Activated CD8-positive, alpha-beta memory T cell treated with anti-CD3 and anti-CD28 coated beads, Interleukin-2, amount 50 U/mL, for 24 hours (primary cell): ENCODE measurements at regions not wholly inside any gene's neighbourhood (a gene's known extent, or its start where the extent isn't known, plus 50 kb on each side); places are given as distances from the start of the nearest gene placed in this dataset.

Source experiments
- DNase-seq: peaks from one replicate; pipeline ENCODE4 v3.0.0-alpha.2; 2020; ENCODE audit errors: extremely low read depth

DNA sequence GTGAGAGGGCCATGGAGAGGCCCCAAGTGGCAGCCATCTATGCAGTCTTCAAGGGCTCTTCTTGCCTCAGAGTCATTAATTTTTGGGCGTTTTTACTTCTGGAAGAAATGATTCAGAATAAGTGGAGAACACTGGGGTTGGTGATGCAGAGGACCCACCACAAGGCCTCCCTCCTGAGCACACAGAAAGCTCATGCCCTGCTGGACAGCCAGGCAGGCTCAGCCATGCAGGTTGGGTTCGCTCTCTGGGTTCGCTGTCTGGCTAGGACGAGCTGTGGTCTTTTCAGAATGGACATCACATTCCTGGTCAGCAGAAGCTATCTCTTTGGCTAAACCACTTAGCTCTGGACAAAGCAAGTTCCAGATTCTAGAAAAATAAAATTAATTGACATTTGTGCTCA is 480.8 kb downstream of the RPS24 start:
- no peak for DNase-seq

DNA sequence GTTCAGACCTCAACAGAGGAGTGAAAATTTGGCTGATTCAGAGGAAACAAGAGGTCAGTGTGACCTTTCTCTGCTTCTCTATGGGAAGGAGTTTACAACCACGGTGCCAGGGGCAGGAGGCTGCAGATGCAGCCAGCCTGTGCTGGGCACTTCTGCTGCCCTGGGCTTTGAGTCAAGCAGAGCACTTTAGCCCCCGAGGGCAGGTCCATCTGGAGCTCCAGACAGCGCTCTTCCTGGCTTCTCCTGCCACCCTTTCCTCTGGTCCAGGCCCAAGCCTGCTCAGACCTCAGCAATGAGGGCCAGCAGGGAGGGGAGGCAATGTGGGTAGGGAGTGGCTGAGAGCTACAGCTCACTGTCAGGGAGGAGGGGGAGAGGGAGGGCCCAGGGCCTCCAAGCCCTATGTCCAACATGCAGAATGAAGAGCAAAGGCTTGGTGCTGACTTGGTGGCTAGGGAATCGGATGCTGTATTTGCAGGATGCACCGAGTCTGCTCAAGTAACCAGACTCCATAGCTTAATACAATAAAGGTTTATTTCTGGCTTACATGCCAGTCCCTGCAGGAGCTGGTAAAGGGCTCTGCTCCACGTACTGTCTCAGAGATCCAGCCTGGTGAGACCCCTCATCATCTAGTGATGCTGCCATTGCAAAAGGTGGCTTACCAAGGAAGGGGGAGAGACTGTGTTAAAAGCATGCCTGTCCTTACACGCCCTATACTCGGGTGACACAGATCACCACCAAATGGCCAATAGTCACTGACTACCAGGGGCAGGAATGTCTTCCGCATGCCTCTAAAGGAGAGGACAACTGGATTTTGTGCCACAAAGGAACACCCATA is 481.6 kb downstream of the RPS24 start:
- no peak for DNase-seq

DNA sequence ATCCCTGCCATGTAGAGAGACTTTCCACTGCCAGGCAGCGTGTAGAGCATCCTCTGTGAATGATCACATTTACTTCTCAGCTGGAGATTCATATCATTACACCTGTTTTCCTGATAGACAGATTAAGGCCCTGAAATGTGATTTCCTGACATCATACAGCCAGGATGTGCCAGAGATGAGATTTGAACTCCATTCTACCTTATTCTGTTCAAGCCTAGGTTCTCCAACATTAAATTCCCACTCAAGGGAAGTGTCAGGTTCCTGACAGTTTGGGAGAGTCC is 482.1 kb downstream of the RPS24 start:
- DNase-seq = no peak

DNA sequence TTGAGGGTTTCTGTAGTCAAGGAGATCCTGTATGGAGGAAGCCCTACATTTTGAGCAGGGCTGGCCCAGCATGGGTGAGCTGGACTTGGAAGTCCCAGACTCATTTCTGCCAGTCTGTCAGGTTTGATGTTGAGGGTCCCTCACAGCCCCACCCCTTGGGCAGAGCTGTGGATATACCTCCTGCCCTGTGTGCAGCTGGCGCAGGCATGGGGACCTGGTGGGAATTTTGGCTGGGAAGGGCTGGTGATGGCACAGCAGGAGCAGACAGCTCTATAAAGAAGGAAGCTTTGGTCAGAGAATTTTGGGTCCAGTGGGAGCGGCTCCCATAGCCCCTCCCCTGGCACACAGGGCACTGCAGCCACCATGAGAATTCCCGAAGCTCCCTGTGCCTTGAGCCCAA is 482.6 kb downstream of the RPS24 start:
- DNase-seq = no peak

GRCh38 chr10:78516756-78517155 is 483.1 kb downstream of the RPS24 start:
- no peak for DNase-seq

DNA sequence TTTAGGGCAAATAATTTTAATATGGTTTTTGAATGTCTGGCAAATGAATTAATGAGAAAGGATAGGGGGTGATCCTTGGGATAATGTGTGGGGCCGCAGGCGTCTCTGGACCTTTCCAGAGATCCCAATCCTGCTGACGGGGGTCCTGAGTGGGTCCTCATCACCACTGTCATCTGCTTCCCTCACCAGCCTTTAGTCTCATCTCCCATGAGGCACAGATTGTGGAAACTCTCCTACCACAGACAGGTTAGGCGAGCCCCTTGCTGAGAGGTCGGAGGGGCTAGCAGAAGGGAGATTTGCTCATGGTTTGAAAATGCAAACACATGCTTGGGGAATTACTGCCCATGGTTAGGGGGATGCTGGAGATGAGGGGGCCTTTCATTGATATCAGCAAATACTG is 484.6 kb downstream of the RPS24 start:
- no peak for DNase-seq

- no peak for DNase-seq
Observed at GRCh38 chr10:78520737-78521430, 487.2 kb downstream of the RPS24 start.

GRCh38 chr10:78523453-78523852 is 489.8 kb downstream of the RPS24 start:
- DNase-seq = no peak

GRCh38 chr10:78524342-78524741 is 490.7 kb downstream of the RPS24 start:
- no peak for DNase-seq

- no peak for DNase-seq
Observed at GRCh38 chr10:78524941-78525340, 491.3 kb downstream of the RPS24 start.

GRCh38 chr10:78526347-78526746 is 492.7 kb downstream of the RPS24 start:
- DNase-seq = no peak

GRCh38 chr10:78527296-78527695 is 493.6 kb downstream of the RPS24 start:
- no peak for DNase-seq

DNA sequence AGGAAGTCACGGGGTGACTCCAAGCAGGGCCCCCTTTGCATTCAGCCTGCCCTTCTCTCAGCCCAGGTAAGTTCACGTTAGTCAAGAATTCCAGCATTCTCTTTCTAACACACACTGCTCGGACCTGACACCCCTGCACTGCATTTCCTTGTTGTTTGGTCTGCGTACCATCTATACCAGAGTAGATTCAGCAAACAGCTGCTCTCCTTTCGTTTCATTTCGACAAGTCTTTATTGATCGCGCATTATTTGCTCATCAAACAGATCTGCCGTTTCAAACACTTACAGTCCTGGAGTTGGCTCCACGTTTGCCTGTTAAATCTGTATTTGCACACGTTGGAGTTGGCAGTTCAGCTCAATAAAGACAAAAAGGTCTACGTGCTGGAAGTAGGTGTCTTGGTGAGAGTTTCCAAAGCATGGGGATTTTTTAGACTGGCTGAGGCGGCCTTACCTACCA is 495.1 kb downstream of the RPS24 start:
- DNase-seq = no peak

- DNase-seq = no peak
Observed at GRCh38 chr10:78529262-78529661, 495.6 kb downstream of the RPS24 start.

- DNase-seq = no peak
Observed at GRCh38 chr10:78531088-78531487, 497.4 kb downstream of the RPS24 start.

DNA sequence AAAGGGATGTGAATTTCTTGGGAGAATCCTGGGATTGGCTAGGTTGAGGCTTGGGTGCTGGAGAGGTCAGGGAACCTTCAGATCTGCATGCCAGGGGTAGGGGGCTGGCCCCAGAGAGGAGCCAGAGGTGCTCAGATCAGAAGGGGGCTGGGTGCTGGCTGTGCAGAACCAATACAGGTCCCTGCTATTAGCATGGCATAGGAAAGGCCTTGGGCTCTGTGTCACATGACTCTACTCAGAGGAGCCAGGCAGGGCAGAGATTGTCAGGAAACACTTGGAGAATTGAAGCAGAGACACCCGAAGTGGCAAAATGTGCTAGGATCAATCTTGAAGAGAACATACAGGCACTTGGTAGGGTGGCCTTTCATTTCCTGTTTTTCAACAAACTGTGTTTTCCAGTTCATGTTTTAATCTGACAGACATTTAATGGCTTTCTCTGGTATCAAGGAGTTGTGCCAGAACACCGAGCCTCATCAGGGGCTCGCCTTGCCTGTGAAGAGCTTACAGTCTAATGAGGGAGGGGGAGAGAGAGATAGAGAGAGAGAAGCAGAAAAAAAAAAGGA is 498.9 kb downstream of the RPS24 start:
- no peak for DNase-seq

- no peak for DNase-seq
Observed at GRCh38 chr10:78533098-78533497, 499.4 kb downstream of the RPS24 start.

DNA sequence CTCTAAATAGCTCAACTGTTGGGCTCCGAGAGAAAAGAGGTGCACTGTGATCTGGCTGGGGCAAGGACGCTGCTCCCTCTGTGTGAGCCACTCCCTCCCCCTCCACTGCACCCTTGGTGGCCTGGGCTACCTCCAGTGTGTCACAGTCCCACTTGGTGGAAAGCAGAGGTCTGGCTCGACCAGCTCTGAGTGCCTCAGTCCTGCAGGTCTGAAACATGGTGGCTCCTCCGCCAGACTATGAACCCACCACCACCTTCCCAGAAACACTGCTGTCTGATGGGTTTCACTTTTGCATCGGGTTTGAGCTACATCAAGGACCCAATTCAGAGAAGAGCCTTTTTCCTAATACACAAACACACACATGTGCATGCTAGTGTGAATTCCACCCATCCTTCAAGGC is 500.1 kb downstream of the RPS24 start:
- DNase-seq = no peak

GRCh38 chr10:78535716-78536218 is 502.1 kb downstream of the RPS24 start:
- no peak for DNase-seq

DNA sequence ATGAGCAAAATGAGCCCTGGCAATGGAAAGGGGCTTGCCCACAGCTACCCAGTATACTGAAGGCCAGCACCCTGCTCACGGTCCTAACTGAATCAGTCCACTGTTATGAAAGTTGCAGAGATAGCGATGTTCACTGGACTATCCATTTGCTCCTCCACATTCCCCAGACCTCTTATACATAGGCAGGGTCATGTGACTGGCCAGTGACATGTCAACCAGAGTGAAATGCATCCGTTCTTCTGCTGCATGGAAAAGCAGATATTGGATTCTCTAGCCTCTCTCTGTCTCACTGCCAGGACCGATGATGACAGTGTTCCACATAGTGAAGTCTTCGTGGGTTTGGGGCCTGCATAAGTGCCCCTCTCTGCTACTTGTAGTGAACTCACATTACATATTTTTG is 503.4 kb downstream of the RPS24 start:
- DNase-seq = no peak

- no peak for DNase-seq
Observed at GRCh38 chr10:78539247-78539766, 505.6 kb downstream of the RPS24 start.

DNA sequence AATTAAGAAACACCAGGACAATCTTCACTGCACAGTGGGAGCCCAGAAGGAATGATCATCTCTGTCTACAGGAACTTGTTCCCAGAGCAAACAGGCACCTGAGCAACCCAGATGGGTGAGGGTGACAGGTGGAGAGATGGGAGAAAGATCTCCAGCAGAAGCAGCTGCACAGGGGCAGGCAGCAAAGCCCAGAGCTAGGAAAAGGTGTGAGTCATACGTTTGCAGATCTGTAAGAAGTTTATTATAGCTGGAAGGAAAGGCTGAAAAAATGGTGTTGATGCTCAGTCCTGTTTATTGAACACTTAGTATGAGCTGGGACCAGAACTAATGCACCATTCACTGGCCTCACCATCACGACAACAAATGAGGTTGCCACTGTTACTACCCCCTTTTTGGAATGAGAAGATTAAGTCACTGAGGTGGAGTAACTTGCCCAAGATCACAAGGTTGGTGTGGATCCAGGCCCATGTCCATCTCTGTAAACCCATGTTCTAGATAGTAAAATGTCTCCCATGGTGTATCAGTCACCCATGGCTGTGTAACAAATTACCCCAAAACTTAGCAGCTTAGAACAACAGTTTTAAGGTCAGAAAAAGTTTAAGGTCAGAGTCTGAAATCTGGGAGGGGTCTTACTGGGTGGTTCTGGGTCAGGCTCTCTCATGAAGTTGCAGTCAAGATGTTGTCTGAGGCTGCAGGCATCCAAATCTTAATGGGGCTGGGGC is 506.9 kb downstream of the RPS24 start:
- no peak for DNase-seq
